ENCODE measurements at regions not wholly inside any gene's neighbourhood (a gene's known extent, or its start where the extent isn't known, plus 50 kb on each side); places are given as distances from the start of the nearest gene placed in this dataset.

- TF ChIP-seq, protein P1, sequence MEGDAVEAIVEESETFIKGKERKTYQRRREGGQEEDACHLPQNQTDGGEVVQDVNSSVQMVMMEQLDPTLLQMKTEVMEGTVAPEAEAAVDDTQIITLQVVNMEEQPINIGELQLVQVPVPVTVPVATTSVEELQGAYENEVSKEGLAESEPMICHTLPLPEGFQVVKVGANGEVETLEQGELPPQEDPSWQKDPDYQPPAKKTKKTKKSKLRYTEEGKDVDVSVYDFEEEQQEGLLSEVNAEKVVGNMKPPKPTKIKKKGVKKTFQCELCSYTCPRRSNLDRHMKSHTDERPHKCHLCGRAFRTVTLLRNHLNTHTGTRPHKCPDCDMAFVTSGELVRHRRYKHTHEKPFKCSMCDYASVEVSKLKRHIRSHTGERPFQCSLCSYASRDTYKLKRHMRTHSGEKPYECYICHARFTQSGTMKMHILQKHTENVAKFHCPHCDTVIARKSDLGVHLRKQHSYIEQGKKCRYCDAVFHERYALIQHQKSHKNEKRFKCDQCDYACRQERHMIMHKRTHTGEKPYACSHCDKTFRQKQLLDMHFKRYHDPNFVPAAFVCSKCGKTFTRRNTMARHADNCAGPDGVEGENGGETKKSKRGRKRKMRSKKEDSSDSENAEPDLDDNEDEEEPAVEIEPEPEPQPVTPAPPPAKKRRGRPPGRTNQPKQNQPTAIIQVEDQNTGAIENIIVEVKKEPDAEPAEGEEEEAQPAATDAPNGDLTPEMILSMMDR (IDR thresholded peaks at IDR 0.05; ENCODE audit: low read depth, low read length): no peak
- in situ Hi-C loops (cut with HindIII; ENCODE audit: low sequenced_read_pairs): no loop called here
- no peak overlapping the region for H3K4me3 ChIP-seq (ENCODE audit: low read depth, low read length)
- DNase-seq (ENCODE audit: low read depth, low spot score): no peak
These were observed 98.7 kb downstream of the FAM43A start for GRCh38 chr3:194784361-194784760.

- TF ChIP-seq, protein P1 (IDR thresholded peaks at IDR 0.05; ENCODE audit: low read depth, low read length): no peak
- DNase-seq (ENCODE audit: low read depth, low spot score): no peak
- in situ Hi-C loops (cut with HindIII; ENCODE audit: low sequenced_read_pairs): no loop called here
- H3K4me3 ChIP-seq (ENCODE audit: low read depth, low read length): no peak overlapping the region
These were observed 99.6 kb downstream of the FAM43A start for GRCh38 chr3:194785315-194785714.

GRCh38 chr3:194787072-194787471 is 101.4 kb downstream of the FAM43A start:
- TF ChIP-seq, protein P1 (IDR thresholded peaks at IDR 0.05; ENCODE audit: low read depth, low read length): no peak
- in situ Hi-C loops (cut with HindIII; ENCODE audit: low sequenced_read_pairs): no loop called here
- no peak overlapping the region for H3K4me3 ChIP-seq (ENCODE audit: low read depth, low read length)
- DNase-seq (ENCODE audit: low read depth, low spot score): no peak

DNA sequence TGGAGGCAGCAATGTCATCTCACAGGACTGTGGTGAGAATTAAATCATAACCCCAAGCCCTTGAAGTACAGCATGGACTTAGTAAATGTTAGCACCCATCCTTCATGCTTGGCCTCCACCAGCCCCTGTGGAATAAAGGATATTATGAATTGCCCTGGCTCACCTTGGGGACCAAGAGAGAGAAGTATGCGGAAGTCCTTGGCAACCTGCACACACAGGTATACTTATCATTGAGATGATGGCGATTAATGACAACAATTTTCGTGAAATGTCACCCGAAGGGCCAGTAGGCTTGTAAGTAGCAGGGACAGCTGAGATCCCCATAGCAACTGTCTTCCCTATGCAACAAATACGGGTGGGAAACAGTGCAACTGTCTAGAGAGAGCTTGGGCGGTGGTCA is 102.0 kb downstream of the FAM43A start:
- DNase-seq (ENCODE audit: low read depth, low spot score): no peak
- TF ChIP-seq, protein P1 (IDR thresholded peaks at IDR 0.05; ENCODE audit: low read depth, low read length): no peak
- in situ Hi-C loops (cut with HindIII; ENCODE audit: low sequenced_read_pairs): no loop called here
- H3K4me3 ChIP-seq (ENCODE audit: low read depth, low read length): no peak overlapping the region

- no peak overlapping the region for H3K4me3 ChIP-seq (ENCODE audit: low read depth, low read length)
- DNase-seq (ENCODE audit: low read depth, low spot score): no peak
- TF ChIP-seq, protein P1 (IDR thresholded peaks at IDR 0.05; ENCODE audit: low read depth, low read length): no peak
- in situ Hi-C loops (cut with HindIII; ENCODE audit: low sequenced_read_pairs): no loop called here
These were observed 106.7 kb downstream of the FAM43A start for GRCh38 chr3:194792368-194792767.

DNA sequence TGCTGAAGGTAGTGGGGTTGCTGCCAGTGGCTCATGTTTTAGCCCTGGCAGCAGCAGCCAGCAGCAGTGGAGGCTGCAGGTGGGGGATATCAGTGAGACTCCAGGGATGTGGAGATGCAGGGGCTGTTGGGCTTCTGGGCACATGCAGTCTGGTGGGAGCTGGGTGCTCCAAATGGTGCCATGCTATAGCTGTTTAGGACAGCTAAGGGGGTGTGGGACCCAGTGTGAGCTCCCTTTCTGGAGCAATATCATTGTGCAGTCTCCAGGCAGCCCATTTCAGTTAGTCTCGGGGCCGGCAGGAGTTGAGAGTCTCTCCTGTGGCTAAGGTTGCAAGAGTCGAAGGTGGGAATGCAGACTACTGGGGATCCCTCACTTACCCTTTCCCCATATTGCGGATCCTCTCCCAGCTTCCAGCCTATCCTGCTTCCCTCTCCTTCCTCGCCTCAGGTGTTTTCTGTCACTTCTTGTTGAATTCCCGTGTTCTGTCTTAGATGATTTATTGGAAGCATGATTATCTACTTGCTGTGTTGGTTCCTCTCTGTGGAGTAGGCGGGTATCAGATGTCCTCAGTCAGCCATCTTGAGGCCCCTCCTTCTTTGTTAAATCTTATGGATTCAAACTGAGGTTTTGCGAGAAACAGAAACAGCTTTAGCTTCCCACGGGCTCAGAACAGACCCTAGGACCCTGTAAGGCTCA is 112.0 kb downstream of the FAM43A start:
- no peak for DNase-seq (ENCODE audit: low read depth, low spot score)
- H3K4me3 ChIP-seq (ENCODE audit: low read depth, low read length): no peak overlapping the region
- TF ChIP-seq, protein P1 (IDR thresholded peaks at IDR 0.05; ENCODE audit: low read depth, low read length): no peak
- in situ Hi-C loops (cut with HindIII; ENCODE audit: low sequenced_read_pairs): no loop called here

Data from astrocyte of the spinal cord (primary cell).